ENCODE measurements at regions not wholly inside any gene's neighbourhood (a gene's known extent, or its start where the extent isn't known, plus 50 kb on each side); places are given as distances from the start of the nearest gene placed in this dataset.

DNA sequence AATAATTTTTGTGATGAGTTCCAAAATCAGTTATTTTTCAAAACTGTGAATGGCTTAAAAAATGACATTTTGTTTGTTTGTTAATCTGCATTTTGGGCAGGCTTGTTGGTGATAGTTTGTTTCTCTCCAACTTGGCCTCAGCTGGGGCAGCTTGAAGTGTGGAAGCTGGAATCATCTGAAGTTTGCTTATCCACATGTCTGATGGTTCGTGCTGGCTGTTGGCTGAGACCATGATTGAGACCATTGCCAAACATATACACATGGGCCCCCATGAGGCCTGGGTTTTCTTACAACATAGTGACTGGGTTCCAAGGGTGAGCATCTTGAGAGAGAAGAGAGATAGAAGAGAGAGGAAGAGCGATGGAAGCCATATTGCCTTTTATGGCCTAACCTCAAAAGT lies 201.2 kb downstream of the NDFIP2 start:
- no peak overlapping the region for H3K27ac ChIP-seq (replicated peaks in 1 of 4)
- H3K9me3 ChIP-seq = peaks cover 0 to 7% (median 0%) of the 10 kb centered on the region in 4 donors
- TF ChIP-seq POLR2A (IDR thresholded peaks at IDR 0.05; ENCODE audit: low read depth) = no peak
- no peak for TF ChIP-seq POLR2AphosphoS5 (IDR thresholded peaks at IDR 0.05)
- no peak for TF ChIP-seq EP300 (IDR thresholded peaks at IDR 0.05)
- TF ChIP-seq, protein P1, sequence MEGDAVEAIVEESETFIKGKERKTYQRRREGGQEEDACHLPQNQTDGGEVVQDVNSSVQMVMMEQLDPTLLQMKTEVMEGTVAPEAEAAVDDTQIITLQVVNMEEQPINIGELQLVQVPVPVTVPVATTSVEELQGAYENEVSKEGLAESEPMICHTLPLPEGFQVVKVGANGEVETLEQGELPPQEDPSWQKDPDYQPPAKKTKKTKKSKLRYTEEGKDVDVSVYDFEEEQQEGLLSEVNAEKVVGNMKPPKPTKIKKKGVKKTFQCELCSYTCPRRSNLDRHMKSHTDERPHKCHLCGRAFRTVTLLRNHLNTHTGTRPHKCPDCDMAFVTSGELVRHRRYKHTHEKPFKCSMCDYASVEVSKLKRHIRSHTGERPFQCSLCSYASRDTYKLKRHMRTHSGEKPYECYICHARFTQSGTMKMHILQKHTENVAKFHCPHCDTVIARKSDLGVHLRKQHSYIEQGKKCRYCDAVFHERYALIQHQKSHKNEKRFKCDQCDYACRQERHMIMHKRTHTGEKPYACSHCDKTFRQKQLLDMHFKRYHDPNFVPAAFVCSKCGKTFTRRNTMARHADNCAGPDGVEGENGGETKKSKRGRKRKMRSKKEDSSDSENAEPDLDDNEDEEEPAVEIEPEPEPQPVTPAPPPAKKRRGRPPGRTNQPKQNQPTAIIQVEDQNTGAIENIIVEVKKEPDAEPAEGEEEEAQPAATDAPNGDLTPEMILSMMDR (IDR thresholded peaks at IDR 0.05) = no peak
- H3K4me3 ChIP-seq = no peak overlapping the region
- intact Hi-C loops (cut with DNase I) = no loop called here
- no peak for DNase-seq (ENCODE audit: extremely low spot score)
- H3K4me1 ChIP-seq = no peaks in the 10 kb centered on the region
- WGBS = 93% methylated on average over 2 of the region's 2 CpGs
- no peaks in the 10 kb centered on the region for H3K27me3 ChIP-seq
- H3K36me3 ChIP-seq = no peaks in the 10 kb centered on the region

DNA sequence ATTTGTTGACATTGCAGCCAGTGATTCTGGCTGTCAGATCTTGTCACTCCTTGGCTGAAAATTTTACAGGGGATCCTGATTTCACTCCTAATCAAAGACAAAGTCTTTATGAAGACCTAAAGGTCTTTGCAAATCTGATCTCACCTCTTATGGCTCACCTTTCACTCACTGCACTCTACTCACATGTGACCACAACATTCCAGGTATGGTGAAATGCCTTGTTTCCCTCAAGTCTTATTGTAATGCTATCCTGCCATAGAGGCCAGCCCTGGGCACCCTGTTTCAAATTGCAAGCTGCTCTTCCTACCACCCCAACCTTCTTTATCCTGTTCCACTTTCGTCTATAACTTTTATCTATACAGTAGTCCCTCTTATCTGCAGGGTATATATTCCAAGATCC lies 200.1 kb downstream of the NDFIP2 start:
- Histone ChIP-seq H3K27me3 (no peaks in the 10 kb centered on the region), H3K4me3 (no peak overlapping the region), H3K9me3 (peaks cover 0 to 7% (median 0%) of the 10 kb centered on the region in 4 donors), H3K36me3 (no peaks in the 10 kb centered on the region), H3K27ac (replicated peaks in 1 of 4) (no peak overlapping the region), H3K4me1 (no peaks in the 10 kb centered on the region)
- 94% methylated on average over 1 of the region's 1 CpG for WGBS
- DNase-seq (ENCODE audit: extremely low spot score) = no peak
- intact Hi-C loops (cut with DNase I) = no loop called here
- TF ChIP-seq EP300 (IDR thresholded peaks at IDR 0.05) = no peak
- TF ChIP-seq POLR2A (IDR thresholded peaks at IDR 0.05; ENCODE audit: low read depth) = no peak
- TF ChIP-seq, protein P1 (IDR thresholded peaks at IDR 0.05) = no peak
- no peak for TF ChIP-seq POLR2AphosphoS5 (IDR thresholded peaks at IDR 0.05)

DNA sequence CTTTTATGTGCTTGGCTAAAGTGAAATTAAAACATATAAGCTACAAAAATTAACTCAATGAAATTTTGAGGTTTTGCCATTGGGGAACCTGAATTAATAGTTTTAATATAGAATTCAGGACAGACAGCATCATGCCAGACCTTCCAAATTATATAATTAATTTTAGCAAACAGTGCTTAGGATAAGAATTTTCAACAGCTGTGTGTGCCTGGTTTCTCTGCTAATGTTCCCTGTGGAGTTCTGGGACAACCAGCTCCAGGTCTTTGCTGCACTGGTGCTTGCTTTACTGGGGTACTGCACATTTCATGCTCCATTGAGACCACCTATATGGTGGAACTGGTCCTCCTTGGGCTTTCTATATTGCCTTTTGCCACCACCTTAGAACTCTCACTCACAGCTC lies 199.5 kb downstream of the NDFIP2 start:
- no peak overlapping the region for H3K27ac ChIP-seq (replicated peaks in 1 of 4)
- TF ChIP-seq POLR2A (IDR thresholded peaks at IDR 0.05; ENCODE audit: low read depth) (no peak), POLR2AphosphoS5 (IDR thresholded peaks at IDR 0.05) (no peak), EP300 (IDR thresholded peaks at IDR 0.05) (no peak)
- TF ChIP-seq, protein P1 (IDR thresholded peaks at IDR 0.05) = no peak
- no peaks in the 10 kb centered on the region for H3K36me3 ChIP-seq
- intact Hi-C loops (cut with DNase I) = no loop called here
- H3K27me3 ChIP-seq = no peaks in the 10 kb centered on the region
- DNase-seq (ENCODE audit: extremely low spot score) = no peak
- H3K4me3 ChIP-seq = no peak overlapping the region
- H3K4me1 ChIP-seq = no peaks in the 10 kb centered on the region
- peaks cover 0 to 7% (median 0%) of the 10 kb centered on the region in 4 donors for H3K9me3 ChIP-seq

DNA sequence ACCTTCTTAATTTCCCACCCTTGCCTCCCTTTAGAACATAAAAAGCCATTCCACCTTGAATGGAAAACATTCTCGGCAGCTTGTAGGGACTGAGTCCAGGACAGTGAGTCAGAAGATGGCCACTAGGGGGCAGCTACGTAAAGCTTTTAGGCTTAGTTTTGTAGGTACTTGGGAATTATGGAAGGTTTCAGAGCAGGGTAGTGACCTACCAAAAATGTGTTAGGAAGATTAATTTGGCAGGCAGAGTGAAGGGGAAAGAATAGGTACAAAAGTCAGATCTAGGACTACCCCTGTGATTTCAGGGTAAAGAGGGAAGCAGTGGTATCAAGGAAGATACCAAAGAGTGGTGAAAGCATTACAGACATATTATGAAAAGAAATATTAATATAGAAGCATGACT lies 198.4 kb downstream of the NDFIP2 start:
- DNase-seq (ENCODE audit: extremely low spot score) = no peak
- no peak overlapping the region for H3K4me3 ChIP-seq
- peaks cover 0 to 7% (median 0%) of the 10 kb centered on the region in 4 donors for H3K9me3 ChIP-seq
- no peaks in the 10 kb centered on the region for H3K4me1 ChIP-seq
- no peaks in the 10 kb centered on the region for H3K36me3 ChIP-seq
- H3K27ac ChIP-seq (replicated peaks in 1 of 4) = no peak overlapping the region
- TF ChIP-seq, protein P1 (IDR thresholded peaks at IDR 0.05) = peak; percentile 56 to 73 (median 68)
- TF ChIP-seq POLR2AphosphoS5 (IDR thresholded peaks at IDR 0.05) = no peak
- no peaks in the 10 kb centered on the region for H3K27me3 ChIP-seq
- intact Hi-C loops (cut with DNase I) = loop anchor here (5.0 to 10.0 kb wide), 2 partner anchors 665 to 683 kb away; partner anchors contain the start of gene SPRY2
- 10% methylated on average over 2 of the region's 2 CpGs for WGBS

DNA sequence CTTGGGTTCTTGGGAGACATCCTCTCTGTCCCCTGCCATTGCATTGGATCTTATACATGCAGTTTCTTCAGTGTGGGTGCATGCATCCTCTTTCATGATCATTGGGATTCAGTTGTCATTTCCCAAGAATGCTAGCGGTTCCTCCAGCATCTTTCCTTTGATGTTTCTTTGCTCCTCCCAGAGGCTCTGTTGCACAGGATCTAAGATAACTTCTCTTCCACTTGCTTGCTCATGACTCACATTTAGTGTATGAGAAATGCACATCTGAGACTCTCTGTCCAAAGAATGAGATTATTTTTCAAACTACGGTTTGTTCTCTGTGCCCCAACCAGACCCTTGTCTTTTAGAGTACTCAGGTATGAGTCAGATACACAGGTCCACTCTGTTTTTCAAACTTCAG lies 197.1 kb downstream of the NDFIP2 start:
- no peaks in the 10 kb centered on the region for H3K27me3 ChIP-seq
- H3K9me3 ChIP-seq = peaks cover 0 to 7% (median 0%) of the 10 kb centered on the region in 4 donors
- DNase-seq (ENCODE audit: extremely low spot score) = no peak
- intact Hi-C loops (cut with DNase I) = loop anchor here (5.0 to 10.0 kb wide), 2 partner anchors 667 to 684 kb away; partner anchors contain the start of gene SPRY2
- H3K36me3 ChIP-seq = no peaks in the 10 kb centered on the region
- H3K27ac ChIP-seq (replicated peaks in 1 of 4) = no peak overlapping the region
- no peak overlapping the region for H3K4me3 ChIP-seq
- peaks cover 7 to 12% (median 10%) of the 10 kb centered on the region in 4 donors for H3K4me1 ChIP-seq
- TF ChIP-seq EP300 (IDR thresholded peaks at IDR 0.05) = no peak
- TF ChIP-seq, protein P1 (IDR thresholded peaks at IDR 0.05) = no peak
- TF ChIP-seq POLR2A (IDR thresholded peaks at IDR 0.05; ENCODE audit: low read depth) = no peak
- no peak for TF ChIP-seq POLR2AphosphoS5 (IDR thresholded peaks at IDR 0.05)
- WGBS = 91% methylated on average over 2 of the region's 2 CpGs

All from esophagus muscularis mucosa (tissue), 4 donors.